Pancreas (tissue), 10 donors: ENCODE measurements at regions not wholly inside any gene's neighbourhood (a gene's known extent, or its start where the extent isn't known, plus 50 kb on each side); places are given as distances from the start of the nearest gene placed in this dataset.
A peak's percentile ranks its signal among the peaks of the same experiment; 100 is the strongest.

Source experiments
- ATAC-seq, 4 donors: fragments of 200-7000 bp; cut with Tn5 transposase; one replicate each; pipeline versions ENCODE4 v1.8.0 to v1.9.1; 2020; ENCODE audit warnings: mild to moderate bottlenecking in 4 of 4, moderate library complexity in 4 of 4
- DNase-seq, 6 donors: peaks; one replicate each; pipeline ENCODE4 v3.0.0-alpha.2; 2020
- FAIRE-seq: peaks from 2 replicates; lab custom pipeline; 2012; peaks lifted over from hg19 to GRCh38; lab: Jason Lieb, UNC
- H3K27ac ChIP-seq, 4 donors: fragments of 200-600 bp; sonication (generic); 1 replicate in 3 of 4; 2 replicates in 1 of 4; pipeline versions ENCODE4 v1.5.0 to v1.8.0; 2020
- H3K27me3 ChIP-seq, 4 donors: fragments of 200-600 bp; one replicate each; pipeline ENCODE4 v1.8.0; 2021
- H3K36me3 ChIP-seq, 3 donors: fragments of 200-600 bp; sonication (generic) in 1 of 3; one replicate each; pipeline versions ENCODE4 v1.5.0 to v1.8.0; 2020 to 2021
- H3K4me1 ChIP-seq, 3 donors: fragments of 200-600 bp; one replicate each; pipeline ENCODE4 v1.8.0; 2021
- H3K4me3 ChIP-seq, 4 donors: fragments of 200-600 bp; sonication (generic) in 2 of 4; one replicate each; pipeline versions ENCODE4 v1.5.0 to v1.8.0; 2020 to 2021
- H3K9me3 ChIP-seq, 4 donors: fragments of 200-600 bp; one replicate each; pipeline ENCODE4 v1.8.0; 2021
- WGBS, 2 donors: extraction: QIAGEN DNeasy Blood & Tissue Kit; methylation state at CpG; one replicate each; pipeline ENCODE4 v1.1.7; 2013; 5-methylcytosine and 5-hydroxymethylcytosine counted together
- intact Hi-C, 3 donors: fragments of 100-400 bp; cut with DNase I; formaldehyde crosslinking; loops; one replicate each; pipeline versions ENCODE4 v1.11.1 to v1.14.2; 2022
- TF ChIP-seq, protein P1 (sequence below), 4 donors: fragments of 200-600 bp; sonication (generic) in 3 of 4; IDR thresholded peaks; one replicate each; pipeline versions ENCODE4 v1.5.0 to v1.8.0; 2021; ENCODE audit warnings: antibody characterized with exemption in 4 of 4
- donor health status: healthy with polysubstance abuse.
- donor health status: DM: no; HTN: no; CAD: no; lungs with moderate emphysema.
- donor health status: DM: no; HTN: no; CAD: no.
- donor health status: control.
- donor health status: control.
- donor health status: Bipolar disorder and iron deficiency.
- donor health status: DM: yes; HTN: yes; CAD: no.
- donor health status: DM: no; HTN: no; CAD: no.
- donor health status: DM: no; HTN: no; CAD: no.
- donor health status: DM: yes; HTN: yes; CAD: no.

- intact Hi-C loops: no loop called here
- 56 to 60% methylated on average over 3 of the region's 3 CpGs for WGBS, 2 donors
- DNase-seq (no peak), FAIRE-seq (no peak), ATAC-seq (no peak)
- H3K4me1 ChIP-seq: no peaks in the 10 kb centered on the region
- no peaks in the 10 kb centered on the region for H3K9me3 ChIP-seq
- H3K27me3 ChIP-seq: no peaks in the 10 kb centered on the region
- no peak overlapping the region for H3K27ac ChIP-seq
- TF ChIP-seq, protein P1, sequence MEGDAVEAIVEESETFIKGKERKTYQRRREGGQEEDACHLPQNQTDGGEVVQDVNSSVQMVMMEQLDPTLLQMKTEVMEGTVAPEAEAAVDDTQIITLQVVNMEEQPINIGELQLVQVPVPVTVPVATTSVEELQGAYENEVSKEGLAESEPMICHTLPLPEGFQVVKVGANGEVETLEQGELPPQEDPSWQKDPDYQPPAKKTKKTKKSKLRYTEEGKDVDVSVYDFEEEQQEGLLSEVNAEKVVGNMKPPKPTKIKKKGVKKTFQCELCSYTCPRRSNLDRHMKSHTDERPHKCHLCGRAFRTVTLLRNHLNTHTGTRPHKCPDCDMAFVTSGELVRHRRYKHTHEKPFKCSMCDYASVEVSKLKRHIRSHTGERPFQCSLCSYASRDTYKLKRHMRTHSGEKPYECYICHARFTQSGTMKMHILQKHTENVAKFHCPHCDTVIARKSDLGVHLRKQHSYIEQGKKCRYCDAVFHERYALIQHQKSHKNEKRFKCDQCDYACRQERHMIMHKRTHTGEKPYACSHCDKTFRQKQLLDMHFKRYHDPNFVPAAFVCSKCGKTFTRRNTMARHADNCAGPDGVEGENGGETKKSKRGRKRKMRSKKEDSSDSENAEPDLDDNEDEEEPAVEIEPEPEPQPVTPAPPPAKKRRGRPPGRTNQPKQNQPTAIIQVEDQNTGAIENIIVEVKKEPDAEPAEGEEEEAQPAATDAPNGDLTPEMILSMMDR (IDR thresholded peaks at IDR 0.05): no peak
- no peak overlapping the region for H3K4me3 ChIP-seq
- no peaks in the 10 kb centered on the region for H3K36me3 ChIP-seq
Observed at GRCh38 chr15:79608066-79608864, 176.1 kb downstream of the MINAR1 start.

- no peak for DNase-seq
Observed at GRCh38 chr15:79609506-79609905, 177.4 kb downstream of the MINAR1 start.

GRCh38 chr15:79610021-79610420, 177.9 kb downstream of the MINAR1 start:
- no peak for FAIRE-seq
- H3K27ac ChIP-seq: no peak overlapping the region
- TF ChIP-seq, protein P1 (IDR thresholded peaks at IDR 0.05): no peak
- no peaks in the 10 kb centered on the region for H3K36me3 ChIP-seq
- H3K27me3 ChIP-seq: no peaks in the 10 kb centered on the region
- 77 to 84% methylated on average over 3 of the region's 3 CpGs for WGBS, 2 donors
- ATAC-seq: no peak
- intact Hi-C loops: no loop called here
- no peaks in the 10 kb centered on the region for H3K9me3 ChIP-seq
- no peaks in the 10 kb centered on the region for H3K4me1 ChIP-seq
- DNase-seq: no peak
- H3K4me3 ChIP-seq: no peak overlapping the region

More at GRCh38 chr15:79609506-79609905, 177.4 kb downstream of the MINAR1 start:
- no peak overlapping the region for H3K4me3 ChIP-seq
- no peaks in the 10 kb centered on the region for H3K36me3 ChIP-seq
- WGBS, 2 donors: 85 to 90% methylated on average over 4 of the region's 4 CpGs
- H3K27ac ChIP-seq: no peak overlapping the region
- ATAC-seq: no peak
- no peak for FAIRE-seq
- intact Hi-C loops: no loop called here
- H3K9me3 ChIP-seq: no peaks in the 10 kb centered on the region
- TF ChIP-seq, protein P1 (IDR thresholded peaks at IDR 0.05): no peak
- H3K27me3 ChIP-seq: no peaks in the 10 kb centered on the region
- no peaks in the 10 kb centered on the region for H3K4me1 ChIP-seq

- FAIRE-seq: no peak
- WGBS, 2 donors: 70 to 75% methylated on average over 4 of the region's 4 CpGs
- no peak overlapping the region for H3K27ac ChIP-seq
- no peaks in the 10 kb centered on the region for H3K4me1 ChIP-seq
- H3K27me3 ChIP-seq: no peaks in the 10 kb centered on the region
- no peaks in the 10 kb centered on the region for H3K9me3 ChIP-seq
- peak in 1 of 6 donors; percentile 17 for DNase-seq
- intact Hi-C loops: no loop called here
- TF ChIP-seq, protein P1 (IDR thresholded peaks at IDR 0.05): no peak
- no peaks in the 10 kb centered on the region for H3K36me3 ChIP-seq
- no peak overlapping the region for H3K4me3 ChIP-seq
- no peak for ATAC-seq
Observed at GRCh38 chr15:79615754-79616153, 183.6 kb downstream of the MINAR1 start.

DNA sequence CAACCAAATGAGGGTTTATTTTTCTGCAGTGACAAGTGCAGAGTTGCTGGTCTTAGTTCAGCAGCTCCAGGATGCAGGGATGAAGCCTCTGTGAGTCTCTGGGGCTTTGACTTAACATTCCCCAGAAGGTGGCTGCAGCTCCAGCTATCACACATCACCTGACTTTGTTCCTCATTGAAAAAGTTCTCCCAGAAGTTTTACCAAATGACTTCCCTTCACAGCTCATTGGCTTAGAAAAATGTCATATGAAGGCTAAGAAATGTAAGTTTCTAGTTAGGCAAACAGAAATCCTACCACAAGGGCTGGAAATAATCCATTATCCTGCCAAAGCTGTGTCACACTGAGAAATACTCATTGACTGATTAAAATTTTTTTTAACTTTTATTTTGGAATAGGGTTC, 184.9 kb downstream of the MINAR1 start:
- Histone ChIP-seq H3K27me3 (no peaks in the 10 kb centered on the region), H3K4me3 (no peak overlapping the region), H3K36me3 (no peaks in the 10 kb centered on the region), H3K4me1 (no peaks in the 10 kb centered on the region), H3K27ac (no peak overlapping the region), H3K9me3 (no peaks in the 10 kb centered on the region)
- ATAC-seq: no peak
- TF ChIP-seq, protein P1 (IDR thresholded peaks at IDR 0.05): no peak
- no peak for DNase-seq
- intact Hi-C loops: no loop called here
- FAIRE-seq: no peak
